ENCODE measurements at regions not wholly inside any gene's neighbourhood (a gene's known extent, or its start where the extent isn't known, plus 50 kb on each side); places are given as distances from the start of the nearest gene placed in this dataset.

DNA sequence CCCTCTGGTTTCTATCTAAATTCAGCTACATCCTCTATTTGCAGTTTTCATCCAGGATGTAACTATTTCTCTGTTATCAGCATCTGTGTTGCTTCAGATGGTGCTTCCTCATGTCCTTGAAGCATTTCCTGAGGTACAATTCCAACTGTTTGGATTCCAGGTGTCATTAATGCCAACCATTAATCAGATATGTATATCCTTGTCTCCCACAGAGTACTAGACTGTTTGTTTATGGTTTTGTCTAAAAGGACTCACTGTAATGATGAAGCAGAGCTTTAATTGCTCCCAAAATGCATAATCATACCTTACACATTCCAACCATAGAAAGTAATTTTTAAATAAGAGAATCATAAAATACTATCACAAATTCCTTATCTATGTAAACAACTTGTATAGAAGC, 288.5 kb upstream of the MME start:
- no peak for TF ChIP-seq CTCF (conservative IDR thresholded peaks at IDR 0.05)
- no peak overlapping the region for H3K4me3 Mint-ChIP-seq
- H3K36me3 Mint-ChIP-seq: no peaks in the 10 kb centered on the region
- no peak for DNase-seq (ENCODE audit: extremely low spot score, unreplicated experiment)
- no peak overlapping the region for H3K27ac Mint-ChIP-seq
- no peaks in the 10 kb centered on the region for H3K9me3 Mint-ChIP-seq
- no peaks in the 10 kb centered on the region for H3K4me1 Mint-ChIP-seq (ENCODE audit: unreplicated experiment)
- H3K27me3 Mint-ChIP-seq: no peaks in the 10 kb centered on the region

DNA sequence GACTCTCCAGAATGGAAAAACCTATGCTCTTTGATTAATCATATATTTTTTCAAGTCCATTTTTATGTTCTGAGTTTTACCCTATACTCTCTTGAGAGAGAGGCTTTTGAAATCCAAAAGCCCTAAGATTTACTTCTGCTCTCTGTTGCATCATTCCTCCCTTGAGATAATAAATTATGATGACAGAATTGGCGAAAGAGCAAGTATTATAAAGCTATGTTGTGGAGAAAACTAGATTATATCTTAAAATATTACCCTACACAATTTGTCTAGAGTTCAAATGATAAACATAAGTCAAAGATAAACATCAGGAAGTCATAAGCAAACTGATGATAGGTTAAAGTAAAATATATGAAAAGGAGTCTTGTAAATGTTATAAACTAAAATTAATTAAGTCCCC, 293.4 kb upstream of the MME start:
- Mint-ChIP-seq H3K9me3 (no peaks in the 10 kb centered on the region), H3K4me1 (ENCODE audit: unreplicated experiment) (no peaks in the 10 kb centered on the region), H3K27ac (no peak overlapping the region), H3K27me3 (peaks cover 4% of the 10 kb centered on the region), H3K4me3 (no peak overlapping the region), H3K36me3 (no peaks in the 10 kb centered on the region)
- no peak for TF ChIP-seq CTCF (conservative IDR thresholded peaks at IDR 0.05)
- DNase-seq (ENCODE audit: extremely low spot score, unreplicated experiment): no peak

- H3K27me3 Mint-ChIP-seq: peaks cover 9% of the 10 kb centered on the region
- no peaks in the 10 kb centered on the region for H3K4me1 Mint-ChIP-seq (ENCODE audit: unreplicated experiment)
- no peak overlapping the region for H3K27ac Mint-ChIP-seq
- H3K4me3 Mint-ChIP-seq: no peak overlapping the region
- no peak for DNase-seq (ENCODE audit: extremely low spot score, unreplicated experiment)
- H3K9me3 Mint-ChIP-seq: no peaks in the 10 kb centered on the region
- TF ChIP-seq CTCF (conservative IDR thresholded peaks at IDR 0.05): no peak
- H3K36me3 Mint-ChIP-seq: no peaks in the 10 kb centered on the region
These were observed 296.6 kb upstream of the MME start for GRCh38 chr3:154783521-154783931.

DNA sequence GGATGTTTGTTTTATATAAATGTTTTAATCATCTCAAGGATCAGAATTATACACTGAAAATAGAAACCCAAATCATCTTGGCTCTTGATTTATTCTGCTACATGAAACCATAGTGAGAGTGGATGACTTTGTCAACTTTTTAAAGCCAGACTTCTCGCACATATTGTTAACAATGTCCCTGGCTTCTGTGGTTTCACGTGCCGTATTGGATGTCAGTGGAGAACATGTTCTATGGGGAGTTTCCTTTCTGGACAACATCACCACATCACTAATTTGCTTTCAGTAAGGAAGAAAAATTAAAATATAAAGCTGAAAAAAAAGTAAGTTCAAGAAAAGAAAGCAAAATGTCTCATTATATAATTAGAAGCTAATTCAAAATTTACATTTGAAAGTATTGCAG, 297.1 kb upstream of the MME start:
- H3K27me3 Mint-ChIP-seq: peaks cover 9% of the 10 kb centered on the region
- no peaks in the 10 kb centered on the region for H3K4me1 Mint-ChIP-seq (ENCODE audit: unreplicated experiment)
- H3K27ac Mint-ChIP-seq: no peak overlapping the region
- H3K9me3 Mint-ChIP-seq: no peaks in the 10 kb centered on the region
- no peak overlapping the region for H3K4me3 Mint-ChIP-seq
- no peaks in the 10 kb centered on the region for H3K36me3 Mint-ChIP-seq
- DNase-seq (ENCODE audit: extremely low spot score, unreplicated experiment): no peak
- TF ChIP-seq CTCF (conservative IDR thresholded peaks at IDR 0.05): no peak

GRCh38 chr3:154782151-154782550, 298.0 kb upstream of the MME start:
- no peak overlapping the region for H3K4me3 Mint-ChIP-seq
- no peak for DNase-seq (ENCODE audit: extremely low spot score, unreplicated experiment)
- TF ChIP-seq CTCF (conservative IDR thresholded peaks at IDR 0.05): no peak
- no peaks in the 10 kb centered on the region for H3K4me1 Mint-ChIP-seq (ENCODE audit: unreplicated experiment)
- no peaks in the 10 kb centered on the region for H3K9me3 Mint-ChIP-seq
- H3K27me3 Mint-ChIP-seq: peaks cover 9% of the 10 kb centered on the region
- H3K36me3 Mint-ChIP-seq: no peaks in the 10 kb centered on the region
- no peak overlapping the region for H3K27ac Mint-ChIP-seq

DNA sequence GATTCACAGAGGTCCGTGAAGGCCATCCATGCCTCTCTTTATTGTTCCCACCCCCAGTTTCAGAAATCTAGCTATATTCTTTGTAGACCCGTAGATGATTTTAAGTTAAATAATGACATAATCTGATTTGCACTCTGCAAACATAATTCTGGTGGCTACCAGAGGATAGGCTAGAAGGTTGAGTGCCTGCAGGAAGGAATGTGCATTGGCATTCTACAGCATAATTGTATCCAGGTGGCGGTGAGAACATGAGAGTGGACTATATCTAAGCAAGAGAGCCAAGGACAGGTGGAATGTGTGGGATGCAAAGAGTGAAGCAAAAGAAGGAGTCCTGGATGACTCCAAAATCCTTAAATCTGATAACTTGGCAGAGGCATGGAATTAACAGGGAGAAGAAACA, 298.5 kb upstream of the MME start:
- TF ChIP-seq CTCF (conservative IDR thresholded peaks at IDR 0.05): no peak
- no peak for DNase-seq (ENCODE audit: extremely low spot score, unreplicated experiment)
- H3K27me3 Mint-ChIP-seq: peaks cover 9% of the 10 kb centered on the region
- no peaks in the 10 kb centered on the region for H3K4me1 Mint-ChIP-seq (ENCODE audit: unreplicated experiment)
- H3K4me3 Mint-ChIP-seq: no peak overlapping the region
- no peaks in the 10 kb centered on the region for H3K9me3 Mint-ChIP-seq
- H3K27ac Mint-ChIP-seq: no peak overlapping the region
- no peaks in the 10 kb centered on the region for H3K36me3 Mint-ChIP-seq
